Ovary (tissue), 3 donors: ENCODE measurements at regions not wholly inside any gene's neighbourhood (a gene's known extent, or its start where the extent isn't known, plus 50 kb on each side); places are given as distances from the start of the nearest gene placed in this dataset.

Experiments used
- CTCF ChIP-seq, 3 donors: fragments of 450-650 bp in 2 of 3; fragments of 200-600 bp in 1 of 3; IDR thresholded peaks; one replicate each; pipeline versions ENCODE4 v1.5.1 to v1.8.0; 2016 to 2022; ENCODE audit warnings: antibody characterized with exemption in 3 of 3, mild to moderate bottlenecking in 1 of 3
- EP300 ChIP-seq: sonication (generic); formaldehyde crosslinking; IDR thresholded peaks from one replicate; pipeline ENCODE4 v1.6.1; 2017; ENCODE audit warnings: antibody characterized with exemption
- POLR2A ChIP-seq: fragments of 450-650 bp; IDR thresholded peaks from one replicate; pipeline ENCODE4 v1.6.1; 2017; ENCODE audit warnings: antibody characterized with exemption, mild to moderate bottlenecking, moderate library complexity
- donor health status: DM: no; HTN: no; CAD: no.

- TF ChIP-seq POLR2A (no peak), CTCF (IDR thresholded peaks at IDR 0.05) (no peak), EP300 (no peak)
These were observed 159.2 kb downstream of the SNX18 start for GRCh38 chr5:54676481-54677340.
